ENCODE measurements at regions not wholly inside any gene's neighbourhood (a gene's known extent, or its start where the extent isn't known, plus 50 kb on each side); places are given as distances from the start of the nearest gene placed in this dataset.

GRCh38 chr12:13444076-13444475 lies 247.6 kb downstream of the EMP1 start:
- no peaks in the 10 kb centered on the region for H3K4me1 ChIP-seq (ENCODE audit: control insufficient read depth in 1 of 2, insufficient read depth in 2 of 2, low read depth in 1 of 2, low read length in 1 of 2)
- H3K79me2 ChIP-seq (ENCODE audit: insufficient read depth): no peaks in the 10 kb centered on the region
- H3K36me3 ChIP-seq (replicated peaks in 1 of 2; ENCODE audit: control insufficient read depth in 1 of 2, insufficient read depth in 2 of 2, low read length in 1 of 2): no peaks in the 10 kb centered on the region
- WGBS (ENCODE audit: low lambda C conversion rate): 42% methylated on average over 4 of the region's 4 CpGs
- no peaks in the 10 kb centered on the region for H3F3A ChIP-seq (replicated peaks; ENCODE audit: insufficient read depth)
- H3K27ac ChIP-seq (ENCODE audit: low read depth in 2 of 2, low read length in 1 of 2): no peak overlapping the region
- no peak overlapping the region for H2AFZ ChIP-seq (ENCODE audit: low read depth)
- no peak overlapping the region for H3K4me3 ChIP-seq (ENCODE audit: low read depth in 2 of 2, low read length in 1 of 2)
- TF ChIP-seq ELF1 (IDR thresholded peaks at IDR 0.05) (no peak), EZH2phosphoT487 (IDR thresholded peaks at IDR 0.05; ENCODE audit: borderline replicate concordance, low read depth) (no peak), CTCF (IDR thresholded peaks at IDR 0.05) (no peak)
- H3K27me3 ChIP-seq (ENCODE audit: insufficient read depth): no peaks in the 10 kb centered on the region; the same call in 1 of the 2 replicates
- no peak overlapping the region for H3K9ac ChIP-seq
- no peaks in the 10 kb centered on the region for H3K9me2 ChIP-seq
- DNase-seq: no peak
- no peak overlapping the region for H3K4me2 ChIP-seq
- H3K9me3 ChIP-seq: no peaks in the 10 kb centered on the region
- ChIA-PET POLR2A (no interaction called here), CTCF (interaction anchor here (1.1 to 1.5 kb wide), 2 partner anchors 11 to 31 kb away, joined by 3 read pairs; no protein-coding TSS in a partner anchor)
- no peaks in the 10 kb centered on the region for H4K20me1 ChIP-seq (ENCODE audit: insufficient read depth)

DNA sequence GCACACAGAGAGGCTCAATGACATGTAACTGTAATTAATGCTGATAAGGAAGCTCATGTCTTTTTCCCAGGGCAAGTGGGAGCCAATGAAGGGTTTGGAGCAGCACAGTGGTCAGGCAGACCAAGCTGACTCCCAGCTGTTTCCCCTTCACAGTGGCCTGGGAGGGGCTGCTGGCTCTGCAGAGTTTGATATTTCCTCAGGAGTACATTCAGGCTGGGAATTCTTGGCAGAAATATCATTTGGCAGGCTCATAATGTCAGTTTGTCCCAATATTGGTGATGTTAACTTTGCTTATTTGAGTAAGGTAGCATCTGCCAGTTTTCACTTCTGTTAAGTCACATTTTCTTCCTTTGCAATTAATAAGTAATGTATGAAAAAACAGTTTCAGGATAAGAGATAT lies 247.0 kb downstream of the EMP1 start:
- H3K36me3 ChIP-seq (replicated peaks in 1 of 2; ENCODE audit: control insufficient read depth in 1 of 2, insufficient read depth in 2 of 2, low read length in 1 of 2): no peaks in the 10 kb centered on the region
- H3K9ac ChIP-seq: no peak overlapping the region
- ChIA-PET CTCF (interaction anchor here (1.1 to 1.5 kb wide), 2 partner anchors 11 to 31 kb away, joined by 3 read pairs; no protein-coding TSS in a partner anchor), POLR2A (no interaction called here)
- H4K20me1 ChIP-seq (ENCODE audit: insufficient read depth): no peaks in the 10 kb centered on the region
- no peaks in the 10 kb centered on the region for H3K79me2 ChIP-seq (ENCODE audit: insufficient read depth)
- no peak overlapping the region for H2AFZ ChIP-seq (ENCODE audit: low read depth)
- no peaks in the 10 kb centered on the region for H3F3A ChIP-seq (replicated peaks; ENCODE audit: insufficient read depth)
- H3K9me2 ChIP-seq: no peaks in the 10 kb centered on the region
- H3K9me3 ChIP-seq: no peaks in the 10 kb centered on the region
- H3K27ac ChIP-seq (ENCODE audit: low read depth in 2 of 2, low read length in 1 of 2): no peak overlapping the region
- TF ChIP-seq GATA2 (CRISPR knock-in tag; IDR thresholded peaks at IDR 0.05): no peak
- no peak for TF ChIP-seq FOXM1 (IDR thresholded peaks at IDR 0.05; ENCODE audit: low read depth)
- no peak for TF ChIP-seq FOXJ3 (CRISPR knock-in tag; IDR thresholded peaks at IDR 0.05)
- no peak for TF ChIP-seq JUND (IDR thresholded peaks at IDR 0.05)
- TF ChIP-seq, protein P1, sequence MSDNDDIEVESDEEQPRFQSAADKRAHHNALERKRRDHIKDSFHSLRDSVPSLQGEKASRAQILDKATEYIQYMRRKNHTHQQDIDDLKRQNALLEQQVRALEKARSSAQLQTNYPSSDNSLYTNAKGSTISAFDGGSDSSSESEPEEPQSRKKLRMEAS (IDR thresholded peaks at IDR 0.05; ENCODE audit: low read depth): no peak
- TF ChIP-seq RXRA (IDR thresholded peaks at IDR 0.05; ENCODE audit: borderline replicate concordance, low read depth): no peak
- TF ChIP-seq TAF1 (IDR thresholded peaks at IDR 0.05; ENCODE audit: borderline replicate concordance, low read depth, low read length): no peak
- no peak for TF ChIP-seq POLR2AphosphoS5 (IDR thresholded peaks at IDR 0.05; ENCODE audit: low read depth, low read length)
- TF ChIP-seq SMC3 (IDR thresholded peaks at IDR 0.05; ENCODE audit: low read depth, low read length): no peak
- TF ChIP-seq, protein P2, sequence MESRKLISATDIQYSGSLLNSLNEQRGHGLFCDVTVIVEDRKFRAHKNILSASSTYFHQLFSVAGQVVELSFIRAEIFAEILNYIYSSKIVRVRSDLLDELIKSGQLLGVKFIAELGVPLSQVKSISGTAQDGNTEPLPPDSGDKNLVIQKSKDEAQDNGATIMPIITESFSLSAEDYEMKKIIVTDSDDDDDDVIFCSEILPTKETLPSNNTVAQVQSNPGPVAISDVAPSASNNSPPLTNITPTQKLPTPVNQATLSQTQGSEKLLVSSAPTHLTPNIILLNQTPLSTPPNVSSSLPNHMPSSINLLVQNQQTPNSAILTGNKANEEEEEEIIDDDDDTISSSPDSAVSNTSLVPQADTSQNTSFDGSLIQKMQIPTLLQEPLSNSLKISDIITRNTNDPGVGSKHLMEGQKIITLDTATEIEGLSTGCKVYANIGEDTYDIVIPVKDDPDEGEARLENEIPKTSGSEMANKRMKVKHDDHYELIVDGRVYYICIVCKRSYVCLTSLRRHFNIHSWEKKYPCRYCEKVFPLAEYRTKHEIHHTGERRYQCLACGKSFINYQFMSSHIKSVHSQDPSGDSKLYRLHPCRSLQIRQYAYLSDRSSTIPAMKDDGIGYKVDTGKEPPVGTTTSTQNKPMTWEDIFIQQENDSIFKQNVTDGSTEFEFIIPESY (IDR thresholded peaks at IDR 0.05; ENCODE audit: borderline replicate concordance, low read depth): no peak
- TF ChIP-seq GABPA (IDR thresholded peaks at IDR 0.05; ENCODE audit: low read depth): no peak
- TF ChIP-seq NFIC (IDR thresholded peaks at IDR 0.05; ENCODE audit: borderline replicate concordance): no peak
- TF ChIP-seq ELF1 (IDR thresholded peaks at IDR 0.05): no peak
- no peak overlapping the region for H3K4me2 ChIP-seq
- H3K4me3 ChIP-seq (ENCODE audit: low read depth in 2 of 2, low read length in 1 of 2): no peak overlapping the region
- no peaks in the 10 kb centered on the region; the same call in 1 of the 2 replicates for H3K27me3 ChIP-seq (ENCODE audit: insufficient read depth)
- no peak for DNase-seq
- H3K4me1 ChIP-seq (ENCODE audit: control insufficient read depth in 1 of 2, insufficient read depth in 2 of 2, low read depth in 1 of 2, low read length in 1 of 2): no peaks in the 10 kb centered on the region

Data from SK-N-SH (cell line).